Stimulated activated CD4-positive, alpha-beta T cell treated with anti-CD3 and anti-CD28 coated beads, Interleukin-4, amount 100 ng/mL, for 1 hour (primary cell): ENCODE measurements at regions not wholly inside any gene's neighbourhood (a gene's known extent, or its start where the extent isn't known, plus 50 kb on each side); places are given as distances from the start of the nearest gene placed in this dataset.
"Not testable (repeated sequence)": the region's sequence is repeated elsewhere in the genome, so short reads cannot be mapped to it uniquely, and the experiment has no call there.

Source experiments
- DNase-seq: peaks from one replicate; pipeline ENCODE4 v3.0.0-alpha.2; 2020

GRCh38 chr18:15071311-15071710, 323.3 kb downstream of the ANKRD30B start:
- not testable (repeated sequence) for DNase-seq
